Right lobe of liver (tissue), 6 donors: ENCODE measurements at regions not wholly inside any gene's neighbourhood (a gene's known extent, or its start where the extent isn't known, plus 50 kb on each side); places are given as distances from the start of the nearest gene placed in this dataset.
"Not testable (repeated sequence)": the region's sequence is repeated elsewhere in the genome, so short reads cannot be mapped to it uniquely, and the experiment has no call there.

Experiments
- ATAC-seq, 4 donors: fragments of 200-7000 bp; cut with Tn5 transposase; one replicate each; pipeline ENCODE4 v1.9.1; 2020; ENCODE audit warnings: mild to moderate bottlenecking in 4 of 4, moderate library complexity in 4 of 4
- DNase-seq, 3 donors: peaks; one replicate each; pipeline ENCODE4 v3.0.0-alpha.2; 2020
- H3K27ac ChIP-seq, 3 donors: fragments of 200-600 bp; one replicate each; pipeline ENCODE4 v1.8.0; 2022
- H3K27me3 ChIP-seq, 2 donors: fragments of 200-600 bp; one replicate each; pipeline ENCODE4 v1.8.0; 2022
- H3K36me3 ChIP-seq, 4 donors: fragments of 200-600 bp; sonication (generic) in 1 of 4; one replicate each; pipeline versions ENCODE4 v1.5.1 to v1.8.0; 2017 to 2022; ENCODE audit warnings: control low read depth in 1 of 4
- H3K4me1 ChIP-seq, 4 donors: fragments of 200-600 bp; sonication (generic) in 1 of 4; one replicate each; pipeline versions ENCODE4 v1.5.1 to v1.8.0; 2017 to 2022; ENCODE audit warnings: control low read depth in 1 of 4
- H3K4me3 ChIP-seq, 3 donors: fragments of 200-600 bp; one replicate each; pipeline ENCODE4 v1.8.0; 2022
- H3K9me3 ChIP-seq, 4 donors: fragments of 200-600 bp; sonication (generic) in 1 of 4; one replicate each; pipeline versions ENCODE4 v1.5.1 to v1.8.0; 2017 to 2022; ENCODE audit warnings: control low read depth in 1 of 4
- CTCF ChIP-seq, 4 donors: fragments of 200-600 bp in 3 of 4; fragments of 450-650 bp in 1 of 4; IDR thresholded peaks; one replicate each; pipeline versions ENCODE4 v1.5.1 to v1.8.0; 2016 to 2022; ENCODE audit warnings: antibody characterized with exemption in 4 of 4, mild to moderate bottlenecking in 2 of 4
- POLR2A ChIP-seq: fragments of 450-650 bp; IDR thresholded peaks from one replicate; pipeline ENCODE4 v1.6.1; 2017; ENCODE audit warnings: antibody characterized with exemption, mild to moderate bottlenecking
- WGBS: methylation state at CpG from one replicate; pipeline ENCODE4 v1.1.6; 2018; ENCODE audit warnings: low coverage, low lambda C conversion rate; ENCODE audit not compliant: insufficient coverage; ENCODE audit errors: missing lambda C conversion rate; 5-methylcytosine and 5-hydroxymethylcytosine counted together
- intact Hi-C, 2 donors: fragments of 100-400 bp; cut with DNase I; formaldehyde crosslinking; loops; one replicate each; pipeline versions ENCODE4 v1.11.2 to v1.14.1; 2022
- donor health status: DM: no; HTN: yes; CAD: no.
- donor health status: DM: no; HTN: no; CAD: no.
- donor health status: DM: no; HTN: no; CAD: no.
- donor health status: DM: no; HTN: yes; CAD: no.
- donor health status: DM: no; HTN: yes; CAD: no.

GRCh38 chr6:85300581-85300980 lies 149.3 kb upstream of the NT5E start:
- Histone ChIP-seq H3K9me3 (no peaks in the 10 kb centered on the region), H3K27ac (no peak overlapping the region), H3K4me3 (no peak overlapping the region), H3K4me1 (no peaks in the 10 kb centered on the region), H3K36me3 (no peaks in the 10 kb centered on the region), H3K27me3 (no peaks in the 10 kb centered on the region)
- TF ChIP-seq CTCF (IDR thresholded peaks at IDR 0.05), result no peak
- TF ChIP-seq POLR2A, result no peak
- no peak for ATAC-seq
- 58% methylated on average over 3 of the region's 3 CpGs for WGBS
- no peak for DNase-seq
- intact Hi-C loops, result no loop called here

- Histone ChIP-seq H3K4me1 (no peaks in the 10 kb centered on the region), H3K27ac (no peak overlapping the region), H3K4me3 (no peak overlapping the region), H3K27me3 (no peaks in the 10 kb centered on the region), H3K36me3 (no peaks in the 10 kb centered on the region), H3K9me3 (no peaks in the 10 kb centered on the region)
- DNase-seq (no peak), ATAC-seq (no peak)
- WGBS, result 31% methylated on average over 3 of the region's 3 CpGs
- no peak for TF ChIP-seq POLR2A
- no peak for TF ChIP-seq CTCF (IDR thresholded peaks at IDR 0.05)
- intact Hi-C loops, result no loop called here
These were observed 151.3 kb upstream of the NT5E start for GRCh38 chr6:85298553-85298952.

- H3K9me3 ChIP-seq, result no peaks in the 10 kb centered on the region
- no peaks in the 10 kb centered on the region for H3K36me3 ChIP-seq
- H3K27me3 ChIP-seq, result no peaks in the 10 kb centered on the region
- ATAC-seq (no peak), DNase-seq (no peak)
- TF ChIP-seq CTCF (IDR thresholded peaks at IDR 0.05), result no peak
- no peak for TF ChIP-seq POLR2A
- H3K27ac ChIP-seq, result no peak overlapping the region
- 68% methylated on average over 3 of the region's 3 CpGs for WGBS
- H3K4me1 ChIP-seq, result no peaks in the 10 kb centered on the region
- no peak overlapping the region for H3K4me3 ChIP-seq
- intact Hi-C loops, result no loop called here
These were observed 158.6 kb upstream of the NT5E start for GRCh38 chr6:85291326-85291725.

- WGBS, result 40% methylated on average over 2 of the region's 9 CpGs
- DNase-seq, result no peak
- Histone ChIP-seq H3K4me1 (no peaks in the 10 kb centered on the region), H3K36me3 (no peaks in the 10 kb centered on the region), H3K27ac (no peak overlapping the region), H3K9me3 (no peaks in the 10 kb centered on the region), H3K27me3 (no peaks in the 10 kb centered on the region), H3K4me3 (no peak overlapping the region)
- TF ChIP-seq POLR2A (no peak), CTCF (IDR thresholded peaks at IDR 0.05) (no peak)
- intact Hi-C loops, result no loop called here
- no peak for ATAC-seq
These were observed 162.2 kb upstream of the NT5E start for GRCh38 chr6:85287654-85288053.

- TF ChIP-seq CTCF (IDR thresholded peaks at IDR 0.05) (no peak), POLR2A (no peak)
- no peak overlapping the region for H3K4me3 ChIP-seq
- ATAC-seq (peak in 3 of 4 donors; percentile 30 to 84 (median 66)), DNase-seq (no peak)
- no peaks in the 10 kb centered on the region for H3K27me3 ChIP-seq
- no peaks in the 10 kb centered on the region for H3K4me1 ChIP-seq
- H3K27ac ChIP-seq, result no peak overlapping the region
- H3K9me3 ChIP-seq, result no peaks in the 10 kb centered on the region
- intact Hi-C loops, result no loop called here
- H3K36me3 ChIP-seq, result no peaks in the 10 kb centered on the region
- WGBS, result 29% methylated on average over 3 of the region's 3 CpGs
These were observed 162.7 kb upstream of the NT5E start for GRCh38 chr6:85287158-85287557.

GRCh38 chr6:85286507-85286906 lies 163.4 kb upstream of the NT5E start:
- H3K36me3 ChIP-seq, H3K4me1 ChIP-seq, H3K4me3 ChIP-seq, intact Hi-C loops, H3K27ac ChIP-seq, H3K27me3 ChIP-seq, DNase-seq, H3K9me3 ChIP-seq: not testable (repeated sequence)
- peak in 2 of 4 donors; percentile 45 to 54 for ATAC-seq
